ENCODE measurements at regions not wholly inside any gene's neighbourhood (a gene's known extent, or its start where the extent isn't known, plus 50 kb on each side); places are given as distances from the start of the nearest gene placed in this dataset.

- TF ChIP-seq POLR2AphosphoS5 (IDR thresholded peaks at IDR 0.05; ENCODE audit: low read depth, low read length) (no peak), CTCF (IDR thresholded peaks at IDR 0.05) (no peak), TCF7L2 (IDR thresholded peaks at IDR 0.05; ENCODE audit: low read depth, low read length) (no peak)
These were observed 884.2 kb downstream of the FLRT2 start for GRCh38 chr14:86414146-86414545.

Data from Panc1 (cell line).